HG03457 (cell line): ENCODE measurements at regions not wholly inside any gene's neighbourhood (a gene's known extent, or its start where the extent isn't known, plus 50 kb on each side); places are given as distances from the start of the nearest gene placed in this dataset.
"Not testable (repeated sequence)": the region's sequence is repeated elsewhere in the genome, so short reads cannot be mapped to it uniquely, and the experiment has no call there.

Experiments used
- ATAC-seq: cut with Tn5 transposase; IDR thresholded peaks from one replicate; pipeline ENCODE4 v1.9.1; 2021; ENCODE audit warnings: moderate number of reproducible peaks; ENCODE audit not compliant: unreplicated experiment

DNA sequence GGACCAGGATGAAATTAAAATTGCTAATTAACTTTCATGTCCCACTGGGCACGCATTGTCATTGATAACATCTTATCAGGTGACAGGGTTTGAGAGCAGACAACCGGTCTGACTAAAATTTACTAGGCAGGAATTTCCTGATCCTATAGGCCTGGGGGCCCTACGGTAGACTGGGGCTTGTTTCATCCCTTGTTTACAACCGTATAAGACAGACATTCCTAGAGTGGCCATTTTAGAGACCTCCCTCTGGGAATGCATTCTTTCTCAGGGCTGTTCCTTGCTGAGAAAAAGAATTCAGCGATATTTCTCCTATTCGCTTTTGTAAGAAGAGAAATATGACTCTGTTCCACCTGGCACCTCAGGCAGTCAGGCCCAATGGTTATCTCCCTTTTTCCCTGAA, 1737.8 kb upstream of the ACO1 start:
- not testable (repeated sequence) for ATAC-seq

DNA sequence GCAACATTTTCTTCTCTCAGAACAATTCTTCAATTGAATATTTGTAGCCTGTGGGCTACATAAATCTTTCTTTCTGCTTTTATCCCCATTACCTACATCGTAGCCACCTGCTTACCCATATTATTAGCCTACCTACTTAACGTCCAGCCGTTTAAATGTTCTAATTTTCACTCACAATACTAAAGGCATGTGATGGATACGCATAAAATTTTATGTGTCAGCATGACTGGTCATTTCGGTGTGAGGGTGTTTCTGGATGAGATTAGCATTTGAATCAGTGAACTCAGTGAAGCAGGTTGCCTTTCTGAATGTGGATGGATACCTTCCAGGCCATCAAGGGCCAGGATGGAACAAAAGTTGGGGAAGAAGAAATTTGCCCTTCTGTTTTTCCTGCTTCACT, 1722.5 kb upstream of the ACO1 start:
- no peak for ATAC-seq

DNA sequence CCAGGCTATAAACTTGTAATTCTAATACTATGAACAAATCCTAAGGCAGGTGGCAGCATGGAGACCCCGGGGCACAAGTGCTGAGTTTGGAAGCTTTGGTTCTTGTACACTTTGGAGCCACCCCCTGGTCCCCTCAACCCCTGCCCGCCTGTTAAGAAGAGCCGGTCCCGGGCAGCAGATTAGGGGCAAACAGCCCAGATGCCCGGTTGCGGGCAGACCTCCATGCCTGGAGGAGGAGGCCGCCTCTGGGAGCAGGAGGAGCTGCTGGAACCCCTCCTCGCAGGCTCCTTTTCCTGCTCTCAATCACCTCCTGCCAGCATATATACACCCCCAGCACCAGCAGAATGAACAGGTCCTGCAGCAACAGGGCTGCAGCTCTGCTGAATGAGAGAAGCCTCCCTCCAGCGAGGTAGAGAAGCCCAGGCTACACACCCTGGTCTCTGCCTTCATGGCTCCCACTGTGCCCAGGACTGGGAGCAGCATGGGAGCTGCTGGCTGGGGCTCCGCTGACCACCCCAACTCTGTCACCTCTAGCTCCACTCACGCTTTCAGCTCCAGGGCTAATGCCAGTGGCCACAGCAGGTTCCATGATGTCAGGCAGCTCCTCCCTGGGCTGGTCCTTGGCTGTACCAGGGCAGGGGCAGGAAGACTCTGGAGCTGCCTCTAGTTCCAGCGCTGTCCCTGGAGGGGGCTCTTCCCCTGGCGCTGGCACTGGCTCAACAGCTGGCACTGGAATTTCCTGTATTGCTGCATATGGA, 1713.5 kb upstream of the ACO1 start:
- ATAC-seq: no peak

GRCh38 chr9:30673132-30673531, 1711.3 kb upstream of the ACO1 start:
- no peak for ATAC-seq

DNA sequence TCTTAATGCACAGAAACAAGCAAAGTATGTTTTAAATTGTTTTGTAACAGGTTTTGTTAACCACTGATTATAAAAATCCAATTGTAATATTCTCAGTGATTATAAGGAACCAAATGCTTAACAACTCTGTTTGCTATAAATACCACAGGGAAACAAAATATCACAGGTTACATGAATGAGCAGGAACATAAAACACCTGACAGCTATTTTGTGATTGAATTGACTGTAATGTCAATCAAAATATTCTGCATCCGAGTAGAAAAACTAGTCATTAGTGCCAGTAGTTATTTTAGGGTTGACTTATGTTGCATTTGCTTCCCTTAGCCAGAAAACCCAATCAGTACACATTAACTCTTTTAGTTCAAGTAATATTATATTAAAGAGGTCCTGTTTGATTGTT, 1707.8 kb upstream of the ACO1 start:
- no peak for ATAC-seq

DNA sequence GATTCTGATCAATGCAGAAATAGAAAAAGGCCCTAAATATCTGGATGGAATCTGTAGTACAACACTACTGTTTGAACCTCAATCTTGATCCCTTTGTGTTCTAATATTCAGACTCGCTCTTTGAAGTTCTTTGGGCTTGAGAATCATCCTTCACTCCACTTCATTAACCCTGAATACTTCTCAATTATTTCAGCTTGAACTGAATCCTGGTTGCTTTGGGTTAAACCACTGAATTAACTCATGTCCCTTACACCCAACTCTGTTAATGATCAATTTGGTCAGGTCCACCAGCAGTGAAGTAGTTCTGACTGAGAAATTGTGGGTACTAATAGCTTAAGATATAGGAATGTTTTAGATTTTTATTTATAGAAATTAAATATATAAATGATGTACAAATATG, 1707.2 kb upstream of the ACO1 start:
- ATAC-seq: no peak

GRCh38 chr9:30688801-30689200, 1695.6 kb upstream of the ACO1 start:
- ATAC-seq: no peak

DNA sequence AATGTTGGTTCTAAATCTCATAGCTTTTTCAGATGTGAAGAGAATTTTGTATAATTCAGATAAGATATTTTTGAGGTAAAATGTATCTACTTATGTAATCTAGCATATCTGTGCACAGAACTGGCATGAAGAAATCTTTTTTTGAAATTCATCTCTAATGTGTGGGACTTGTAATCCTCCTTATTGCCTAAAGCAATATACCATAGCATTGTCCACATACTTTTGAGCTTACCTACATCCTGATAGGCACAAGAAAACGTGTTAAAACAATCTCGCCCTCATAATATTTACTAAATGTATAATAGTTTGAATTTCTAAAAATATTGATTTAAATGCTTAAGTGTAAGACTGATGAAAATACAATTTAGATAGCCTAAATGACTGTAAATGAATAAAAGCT, 1686.5 kb upstream of the ACO1 start:
- no peak for ATAC-seq

DNA sequence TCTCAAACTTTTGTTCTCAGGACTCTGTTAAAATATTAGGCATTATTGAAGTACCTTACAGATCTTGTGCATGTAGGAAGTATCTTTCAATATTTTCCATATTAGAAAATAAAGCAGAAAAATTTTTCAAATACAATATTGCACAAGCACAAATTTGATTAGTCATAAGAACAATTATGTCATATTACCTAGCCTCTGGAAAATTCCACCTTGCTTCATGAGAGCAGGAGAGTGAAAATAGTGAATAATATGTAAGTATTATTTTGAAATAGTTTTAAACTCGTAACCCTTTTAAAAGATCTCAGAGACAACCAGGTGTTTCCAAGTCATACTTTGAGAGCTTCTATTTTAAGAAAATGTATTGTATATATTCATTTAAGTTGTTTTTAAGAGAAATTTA, 1672.9 kb upstream of the ACO1 start:
- no peak for ATAC-seq

DNA sequence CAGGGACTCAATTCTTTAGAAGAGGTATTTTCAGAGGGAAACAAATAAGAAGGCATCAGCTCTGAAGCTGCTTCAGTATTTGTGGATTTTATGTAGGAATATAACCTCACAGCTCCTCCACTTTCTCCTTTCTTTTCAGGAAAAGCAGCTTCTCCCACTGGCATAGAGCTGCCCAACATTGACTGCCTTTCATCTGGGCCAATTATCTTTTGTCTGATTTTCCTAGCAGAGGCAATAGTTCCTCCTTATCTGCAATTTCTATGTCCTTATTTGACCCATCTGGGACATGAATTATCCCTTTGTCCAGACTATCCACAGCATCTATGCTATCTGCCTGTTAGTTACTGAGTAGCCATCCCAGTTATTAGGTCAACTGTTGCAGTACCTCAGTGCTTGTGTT, 1671.2 kb upstream of the ACO1 start:
- ATAC-seq: no peak

GRCh38 chr9:30714389-30714788, 1670.1 kb upstream of the ACO1 start:
- no peak for ATAC-seq

GRCh38 chr9:30718483-30718882, 1666.0 kb upstream of the ACO1 start:
- ATAC-seq: no peak

DNA sequence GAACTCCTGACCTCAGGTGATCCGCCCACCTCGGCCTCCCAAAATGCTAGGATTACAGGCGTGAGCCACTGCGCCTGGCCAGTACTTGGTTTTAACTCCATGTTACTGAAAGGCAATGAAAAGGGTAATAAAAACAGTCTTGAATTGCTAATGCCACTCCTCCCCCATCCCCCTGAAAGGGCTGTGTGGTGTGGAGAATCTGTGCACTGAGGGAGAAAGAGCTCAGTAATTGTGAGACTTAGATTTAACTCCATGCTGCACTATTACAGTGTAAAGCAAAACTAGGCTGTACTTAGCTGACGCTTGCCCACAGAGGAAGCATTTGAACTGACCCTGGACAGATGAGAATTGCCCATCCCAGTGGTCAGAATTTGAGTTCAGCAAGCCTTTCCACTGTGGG, 1662.4 kb upstream of the ACO1 start:
- no peak for ATAC-seq

- no peak for ATAC-seq
Measured at GRCh38 chr9:30723656-30724055, 1660.8 kb upstream of the ACO1 start.

DNA sequence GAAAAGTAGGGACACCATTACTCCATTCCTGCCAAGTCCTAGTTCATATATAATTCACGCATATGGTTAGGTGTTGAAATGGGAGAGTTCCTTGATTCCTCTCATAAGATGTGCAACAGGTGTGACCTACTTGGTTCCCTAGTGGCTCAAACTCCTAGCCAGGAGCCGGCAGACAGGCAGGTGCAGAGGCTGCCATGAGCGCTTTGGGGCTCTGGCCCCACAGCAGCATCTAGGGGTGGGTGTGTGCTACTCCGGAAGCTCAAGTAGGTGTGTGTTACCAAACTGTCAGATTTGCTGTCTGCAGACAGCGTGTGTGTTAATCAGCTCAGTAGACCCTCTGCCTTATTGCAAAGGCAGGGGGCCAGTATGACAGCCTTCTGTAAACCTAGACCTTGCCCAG, 1652.4 kb upstream of the ACO1 start:
- no peak for ATAC-seq

- no peak for ATAC-seq
Measured at GRCh38 chr9:30744871-30745270, 1639.6 kb upstream of the ACO1 start.

- no peak for ATAC-seq
Measured at GRCh38 chr9:30746589-30746988, 1637.9 kb upstream of the ACO1 start.

DNA sequence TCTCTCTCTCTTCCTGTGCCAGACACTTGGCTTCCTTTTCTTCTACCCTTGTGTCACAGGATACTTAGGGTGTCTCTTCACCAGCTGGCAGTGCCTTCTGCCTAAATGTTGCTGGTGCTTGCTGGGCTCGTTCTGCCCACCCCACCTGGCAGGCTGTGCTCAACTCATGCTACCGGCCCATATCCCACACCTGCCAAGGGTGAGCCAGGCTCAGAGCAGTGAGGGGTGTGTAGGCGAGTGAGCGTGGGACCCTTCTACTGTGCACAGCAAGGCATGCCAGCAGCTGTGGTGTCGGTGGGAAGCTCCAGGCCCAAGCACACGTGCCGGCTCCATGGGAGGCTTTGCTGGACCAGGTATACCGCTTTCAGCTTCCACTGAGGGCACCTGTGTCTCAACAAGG, 1626.7 kb upstream of the ACO1 start:
- ATAC-seq: no peak

DNA sequence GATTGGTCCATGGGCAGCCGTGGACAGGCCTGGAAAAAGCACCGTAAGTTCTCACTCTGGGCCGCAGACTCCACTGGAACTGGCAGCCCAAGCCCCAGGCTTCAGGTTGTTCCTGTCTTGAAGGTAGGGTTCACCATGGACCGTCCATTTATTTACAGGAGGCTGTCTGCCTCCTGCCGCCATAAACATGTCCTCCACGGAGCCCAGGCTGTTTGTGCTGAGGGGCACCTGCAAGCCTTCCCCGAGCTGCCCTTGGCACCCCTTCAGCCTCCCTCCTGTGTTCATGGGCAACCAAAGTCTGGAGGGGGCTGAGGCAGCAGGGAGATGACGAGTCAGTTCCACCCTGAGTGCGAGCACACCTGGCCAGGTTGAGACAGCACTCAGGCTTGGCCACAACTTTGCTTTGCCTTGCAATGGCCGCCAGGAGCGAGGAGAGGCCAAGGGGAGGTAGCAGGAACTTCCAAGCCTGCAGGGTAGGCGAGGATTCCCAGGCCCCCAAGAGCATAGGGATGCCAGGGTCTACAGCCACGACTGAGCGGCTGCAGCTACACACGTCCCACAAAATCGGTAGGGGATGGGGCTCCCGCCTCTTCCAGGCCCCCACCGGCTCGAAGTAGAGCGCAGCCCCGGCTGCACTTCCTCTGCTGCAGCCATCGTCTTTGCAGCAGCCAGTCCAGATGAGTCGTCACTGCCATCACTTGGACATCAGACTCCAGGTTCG, 1625.6 kb upstream of the ACO1 start:
- no peak for ATAC-seq

- ATAC-seq: no peak
Measured at GRCh38 chr9:30765318-30765717, 1619.1 kb upstream of the ACO1 start.

DNA sequence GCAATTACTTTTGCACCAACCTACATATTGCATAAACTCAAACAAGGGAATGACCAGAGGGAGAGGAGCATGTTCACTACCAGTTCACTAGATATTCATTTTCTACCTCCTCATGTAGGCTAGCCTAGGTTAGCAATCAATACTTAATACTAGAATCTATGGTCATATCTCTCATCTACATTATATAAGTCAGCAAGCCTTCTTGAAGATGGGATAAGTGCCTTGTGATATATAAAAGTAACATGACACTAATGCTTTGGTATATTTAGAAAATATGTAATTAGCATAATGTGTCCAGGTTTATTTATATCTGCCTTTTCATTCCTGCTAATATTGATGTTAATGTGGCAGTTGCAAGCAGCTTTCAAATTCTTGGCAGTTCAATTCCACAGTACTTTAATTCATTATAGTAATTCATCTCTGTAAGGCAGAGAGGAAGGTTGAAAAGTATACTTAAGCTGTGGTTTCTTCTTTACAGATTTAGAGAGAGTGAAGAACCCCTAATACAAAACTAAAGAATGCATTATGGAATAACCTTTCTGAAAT, 1613.2 kb upstream of the ACO1 start:
- ATAC-seq: no peak

DNA sequence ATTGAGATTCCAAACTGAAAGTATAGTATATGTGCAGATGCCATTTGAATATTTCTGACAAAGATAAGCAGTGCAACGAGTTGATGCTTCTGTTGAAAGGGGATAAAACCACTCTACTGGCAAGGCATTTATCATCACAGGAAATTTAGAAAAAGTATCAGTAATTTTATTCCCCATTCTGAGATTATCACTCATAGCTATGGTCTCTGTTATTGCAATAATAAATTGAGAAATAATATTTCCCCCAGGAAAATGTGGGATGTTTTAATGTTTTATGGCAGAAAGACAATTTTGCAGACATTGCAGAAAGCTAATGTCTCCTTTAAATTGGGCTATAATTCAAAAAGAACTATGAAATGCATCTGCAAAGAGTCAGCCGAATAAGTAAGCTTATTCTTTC, 1612.7 kb upstream of the ACO1 start:
- no peak for ATAC-seq
